Parathyroid adenoma (tissue), 2 donors: ENCODE measurements at regions not wholly inside any gene's neighbourhood (a gene's known extent, or its start where the extent isn't known, plus 50 kb on each side); places are given as distances from the start of the nearest gene placed in this dataset.

Experiments used
- H2AFZ ChIP-seq: fragments of 300-600 bp; sonication (generic); one replicate; pipeline ENCODE4 v1.7.0; 2017; ENCODE audit warnings: antibody characterized with exemption, mild to moderate bottlenecking
- H3K27ac ChIP-seq: fragments of 300-600 bp; sonication (generic); one replicate; pipeline ENCODE4 v1.7.0; 2017
- H3K27me3 ChIP-seq: fragments of 300-600 bp; sonication (generic); one replicate; pipeline ENCODE4 v1.7.0; 2017; ENCODE audit warnings: low read length; ENCODE audit not compliant: control insufficient read depth, insufficient read depth
- H3K36me3 ChIP-seq: fragments of 300-600 bp; sonication (generic); one replicate; pipeline ENCODE4 v1.7.0; 2017; ENCODE audit warnings: low read length; ENCODE audit not compliant: control insufficient read depth, insufficient read depth
- H3K4me1 ChIP-seq: fragments of 300-600 bp; sonication (generic); one replicate; pipeline ENCODE4 v1.7.0; 2017; ENCODE audit warnings: control low read depth
- H3K4me2 ChIP-seq: fragments of 300-600 bp; sonication (generic); one replicate; pipeline ENCODE4 v1.7.0; 2017; ENCODE audit warnings: low read length
- H3K4me3 ChIP-seq: fragments of 300-600 bp; sonication (generic); one replicate; pipeline ENCODE4 v1.7.0; 2017; ENCODE audit warnings: low read depth, low read length
- H3K79me2 ChIP-seq: fragments of 300-600 bp; sonication (generic); one replicate; pipeline ENCODE4 v1.7.0; 2017; ENCODE audit warnings: control low read depth
- H3K9ac ChIP-seq: fragments of 300-600 bp; sonication (generic); one replicate; pipeline ENCODE4 v1.7.0; 2017; ENCODE audit warnings: mild to moderate bottlenecking
- H3K9me3 ChIP-seq: fragments of 300-600 bp; sonication (generic); one replicate; pipeline ENCODE4 v1.7.0; 2017; ENCODE audit warnings: low read length; ENCODE audit not compliant: control insufficient read depth
- TF ChIP-seq, protein P1 (sequence below): fragments of 300-600 bp; sonication (generic); IDR thresholded peaks from one replicate; pipeline ENCODE4 v1.7.0; 2017; ENCODE audit warnings: antibody characterized with exemption, mild to moderate bottlenecking
- donor health status: primary hyperparathyroidism.

DNA sequence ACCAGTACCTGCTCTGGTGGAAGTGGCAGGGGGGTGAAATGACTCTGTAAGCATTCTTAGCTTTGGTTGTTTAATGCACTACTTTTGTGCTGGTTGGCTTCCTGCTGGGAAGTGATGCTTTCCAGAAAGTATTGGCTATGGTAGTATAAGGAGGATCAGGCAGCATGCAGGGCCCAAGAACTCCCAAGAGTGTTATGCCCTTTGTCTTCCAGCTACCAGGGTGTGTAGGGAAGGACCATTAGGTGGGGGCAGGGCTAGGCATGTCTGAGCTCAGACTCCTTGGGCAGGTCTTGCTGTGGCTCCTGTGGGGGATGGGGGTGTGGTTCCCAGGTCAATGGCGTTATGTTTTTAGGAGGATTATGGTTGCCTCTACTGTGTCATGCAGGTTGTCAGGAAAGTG is 135.8 kb upstream of the TRPC7 start:
- no peaks in the 10 kb centered on the region for H3K4me1 ChIP-seq
- H3K4me2 ChIP-seq, result no peak overlapping the region
- H3K27me3 ChIP-seq, result no peaks in the 10 kb centered on the region
- H3K36me3 ChIP-seq, result no peaks in the 10 kb centered on the region
- no peaks in the 10 kb centered on the region for H3K79me2 ChIP-seq
- no peak overlapping the region for H2AFZ ChIP-seq
- H3K4me3 ChIP-seq, result no peak overlapping the region
- H3K9ac ChIP-seq, result no peak overlapping the region
- H3K27ac ChIP-seq, result no peak overlapping the region
- TF ChIP-seq, protein P1, sequence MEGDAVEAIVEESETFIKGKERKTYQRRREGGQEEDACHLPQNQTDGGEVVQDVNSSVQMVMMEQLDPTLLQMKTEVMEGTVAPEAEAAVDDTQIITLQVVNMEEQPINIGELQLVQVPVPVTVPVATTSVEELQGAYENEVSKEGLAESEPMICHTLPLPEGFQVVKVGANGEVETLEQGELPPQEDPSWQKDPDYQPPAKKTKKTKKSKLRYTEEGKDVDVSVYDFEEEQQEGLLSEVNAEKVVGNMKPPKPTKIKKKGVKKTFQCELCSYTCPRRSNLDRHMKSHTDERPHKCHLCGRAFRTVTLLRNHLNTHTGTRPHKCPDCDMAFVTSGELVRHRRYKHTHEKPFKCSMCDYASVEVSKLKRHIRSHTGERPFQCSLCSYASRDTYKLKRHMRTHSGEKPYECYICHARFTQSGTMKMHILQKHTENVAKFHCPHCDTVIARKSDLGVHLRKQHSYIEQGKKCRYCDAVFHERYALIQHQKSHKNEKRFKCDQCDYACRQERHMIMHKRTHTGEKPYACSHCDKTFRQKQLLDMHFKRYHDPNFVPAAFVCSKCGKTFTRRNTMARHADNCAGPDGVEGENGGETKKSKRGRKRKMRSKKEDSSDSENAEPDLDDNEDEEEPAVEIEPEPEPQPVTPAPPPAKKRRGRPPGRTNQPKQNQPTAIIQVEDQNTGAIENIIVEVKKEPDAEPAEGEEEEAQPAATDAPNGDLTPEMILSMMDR, result no peak
- H3K9me3 ChIP-seq, result no peaks in the 10 kb centered on the region

DNA sequence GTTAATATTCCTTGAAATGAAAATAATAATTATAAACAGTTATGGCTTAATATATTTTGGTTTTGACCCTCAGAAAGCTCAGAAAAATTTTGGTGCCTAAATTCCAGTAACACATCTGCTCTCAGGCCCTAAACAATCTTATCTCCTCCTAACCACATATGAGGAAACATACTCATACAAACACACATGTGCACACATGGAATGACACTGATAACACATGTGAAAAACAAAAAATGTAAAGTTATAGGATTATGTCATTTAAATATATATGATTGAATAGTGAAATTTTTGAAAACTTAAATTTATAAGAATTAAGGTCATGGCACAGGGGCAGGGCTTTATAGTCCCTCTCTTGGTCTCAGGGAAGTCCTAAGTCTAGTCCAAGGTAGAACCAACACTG is 127.2 kb upstream of the TRPC7 start:
- Histone ChIP-seq H3K9ac (no peak overlapping the region), H3K36me3 (no peaks in the 10 kb centered on the region), H3K9me3 (no peaks in the 10 kb centered on the region), H3K79me2 (no peaks in the 10 kb centered on the region), H3K27ac (no peak overlapping the region), H3K4me3 (no peak overlapping the region), H3K27me3 (no peaks in the 10 kb centered on the region), H3K4me2 (no peak overlapping the region), H3K4me1 (no peaks in the 10 kb centered on the region), H2AFZ (no peak overlapping the region)
- TF ChIP-seq, protein P1, result no peak

DNA sequence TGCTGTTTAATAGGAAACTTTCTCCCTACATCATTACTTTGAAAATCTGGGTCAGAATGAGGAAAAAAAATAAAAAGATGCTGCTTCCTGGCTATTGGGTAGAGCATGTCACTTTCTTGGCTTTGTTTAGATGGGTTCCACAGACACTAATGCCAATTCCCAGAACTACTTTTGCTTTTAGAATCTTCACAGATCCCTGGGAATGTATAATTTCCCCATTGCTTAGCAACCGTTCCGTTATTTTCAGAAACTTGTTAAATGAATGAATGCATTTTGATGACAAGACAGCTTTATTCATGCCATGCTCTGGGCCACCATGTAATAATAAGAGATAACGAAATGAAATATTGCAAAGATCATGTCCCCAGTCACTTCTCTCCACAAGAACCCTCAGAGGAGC is 126.5 kb upstream of the TRPC7 start:
- Histone ChIP-seq H2AFZ (no peak overlapping the region), H3K4me2 (no peak overlapping the region), H3K36me3 (no peaks in the 10 kb centered on the region), H3K27me3 (no peaks in the 10 kb centered on the region), H3K79me2 (no peaks in the 10 kb centered on the region), H3K9me3 (no peaks in the 10 kb centered on the region), H3K4me3 (no peak overlapping the region), H3K27ac (no peak overlapping the region), H3K9ac (no peak overlapping the region), H3K4me1 (no peaks in the 10 kb centered on the region)
- TF ChIP-seq, protein P1, result no peak

DNA sequence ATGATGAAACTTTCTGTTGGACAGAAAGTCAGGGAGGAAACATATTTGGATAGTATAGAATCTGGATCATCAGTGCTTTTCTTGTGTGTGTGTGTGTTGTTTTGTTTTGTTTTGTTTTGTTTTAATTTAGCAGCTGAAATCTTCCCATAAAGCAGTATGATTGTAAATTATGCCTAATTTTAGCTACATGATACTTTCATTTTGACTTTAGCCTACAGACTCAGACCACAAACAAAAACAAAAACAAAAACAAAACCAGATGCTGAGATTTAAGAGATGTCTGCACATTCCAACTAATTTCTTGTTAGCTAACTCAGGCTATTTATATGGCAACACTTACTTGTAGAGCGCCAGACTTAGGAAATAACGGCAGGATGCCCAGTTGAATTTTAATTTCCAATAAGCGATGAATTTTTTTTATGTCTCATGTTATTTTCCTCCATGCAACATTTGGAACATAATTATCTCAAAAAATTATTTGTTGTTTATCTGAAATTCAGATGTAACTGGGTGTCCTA is 119.5 kb upstream of the TRPC7 start:
- H3K36me3 ChIP-seq, result no peaks in the 10 kb centered on the region
- H3K4me2 ChIP-seq, result no peak overlapping the region
- H3K27me3 ChIP-seq, result no peaks in the 10 kb centered on the region
- H2AFZ ChIP-seq, result no peak overlapping the region
- no peak overlapping the region for H3K27ac ChIP-seq
- TF ChIP-seq, protein P1, result no peak
- no peak overlapping the region for H3K9ac ChIP-seq
- no peaks in the 10 kb centered on the region for H3K9me3 ChIP-seq
- H3K4me3 ChIP-seq, result no peak overlapping the region
- H3K4me1 ChIP-seq, result no peaks in the 10 kb centered on the region
- H3K79me2 ChIP-seq, result no peaks in the 10 kb centered on the region

DNA sequence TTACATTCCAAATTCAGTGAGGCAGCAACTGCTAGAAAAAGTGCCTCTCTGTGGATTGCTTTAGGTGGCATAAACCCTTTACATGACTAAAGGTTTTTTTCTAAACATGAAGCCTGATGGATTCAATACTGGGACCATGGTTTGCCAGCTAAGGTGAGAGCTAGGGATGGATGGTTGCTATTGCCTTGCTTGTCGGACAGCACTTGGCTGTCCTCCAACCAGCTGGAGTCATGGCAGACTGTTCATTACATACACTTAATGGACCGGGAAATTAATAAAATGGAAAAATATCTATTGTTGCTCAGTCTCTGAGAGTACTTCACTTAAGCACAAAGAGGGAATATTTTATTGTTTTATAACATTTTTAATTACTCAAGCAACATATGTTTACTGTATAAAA is 116.9 kb upstream of the TRPC7 start:
- H3K36me3 ChIP-seq, result no peaks in the 10 kb centered on the region
- TF ChIP-seq, protein P1, result no peak

More for the DNA sequence above, 116.9 kb upstream of the TRPC7 start:
- Histone ChIP-seq H2AFZ (no peak overlapping the region), H3K79me2 (no peaks in the 10 kb centered on the region), H3K4me2 (no peak overlapping the region), H3K9me3 (no peaks in the 10 kb centered on the region), H3K4me3 (no peak overlapping the region), H3K27me3 (no peaks in the 10 kb centered on the region), H3K27ac (no peak overlapping the region), H3K9ac (no peak overlapping the region), H3K4me1 (no peaks in the 10 kb centered on the region)
